Body of pancreas (tissue), 4 donors: ENCODE measurements at regions not wholly inside any gene's neighbourhood (a gene's known extent, or its start where the extent isn't known, plus 50 kb on each side); places are given as distances from the start of the nearest gene placed in this dataset.

Experiments used
- ATAC-seq: fragments of 150-250 bp; one replicate; pipeline ENCODE4 v1.9.1; 2016
- DNase-seq, 4 donors: peaks; one replicate each; pipeline ENCODE4 v3.0.0-alpha.2; 2019
- H3K27ac ChIP-seq, 4 donors: fragments of 200-600 bp; sonication (generic); 1 replicate in 3 of 4; 2 replicates in 1 of 4; pipeline versions ENCODE4 v1.5.1 to v1.6.1; 2016 to 2019; ENCODE audit warnings: mild to moderate bottlenecking in 1 of 4, mixed read lengths in 1 of 4, moderate library complexity in 1 of 4
- H3K27me3 ChIP-seq, 2 donors: fragments of 200-600 bp; sonication (generic); one replicate each; pipeline ENCODE4 v1.6.0; 2016; ENCODE audit warnings: mild to moderate bottlenecking in 1 of 2
- H3K36me3 ChIP-seq, 2 donors: fragments of 200-600 bp; sonication (generic); replicated peaks in 1 of 2; 2 replicates each; pipeline ENCODE4 v1.5.1; 2016; ENCODE audit warnings: low read depth in 2 of 2; ENCODE audit not compliant: insufficient read depth in 1 of 2
- H3K4me1 ChIP-seq: fragments of 200-600 bp; sonication (generic); one replicate; pipeline ENCODE4 v1.6.0; 2016
- H3K4me3 ChIP-seq, 2 donors: fragments of 200-600 bp; sonication (generic); 1 replicate in 1 of 2; 2 replicates in 1 of 2; pipeline ENCODE4 v1.5.1; 2016 to 2019
- H3K9me3 ChIP-seq, 3 donors: fragments of 200-600 bp; sonication (generic); 1 replicate in 2 of 3; 2 replicates in 1 of 3; pipeline ENCODE4 v1.5.1; 2016
- CTCF ChIP-seq, 7 experiments: fragments of 450-650 bp in 4 of 7; fragments of 200-600 bp in 3 of 7; sonication (generic) in 3 of 7; IDR thresholded peaks; one replicate each; pipeline ENCODE4 v1.5.1; 2016 to 2019; ENCODE audit warnings: antibody characterized with exemption in 7 of 7
- POLR2A ChIP-seq, 3 donors: fragments of 450-650 bp; IDR thresholded peaks; one replicate each; pipeline ENCODE4 v1.6.1; 2016; ENCODE audit warnings: antibody characterized with exemption in 3 of 3, mild to moderate bottlenecking in 2 of 3
- WGBS, 2 donors: methylation state at CpG; one replicate each; pipeline ENCODE4 v1.1.5; 2017; 5-methylcytosine and 5-hydroxymethylcytosine counted together
- intact Hi-C: fragments of 100-400 bp; cut with DNase I; formaldehyde crosslinking; loops from one replicate; pipeline ENCODE4 v1.15.1; 2023

- Histone ChIP-seq H3K27me3 (no peaks in the 10 kb centered on the region), H3K4me3 (no peak overlapping the region), H3K36me3 (no peaks in the 10 kb centered on the region), H3K27ac (peak overlapping the region; percentile 7 to 76 (median 53)), H3K9me3 (no peaks in the 10 kb centered on the region), H3K4me1 (peaks cover 82% of the 10 kb centered on the region)
- DNase-seq (no peak), ATAC-seq (no peak)
- intact Hi-C loops = loop anchor here (10.0 kb wide), 1 partner anchor 53 kb away; no protein-coding TSS in a partner anchor
- 28 to 29% methylated on average over 1 of the region's 1 CpG for WGBS, 2 donors
- TF ChIP-seq POLR2A (IDR thresholded peaks at IDR 0.05) (no peak), CTCF (IDR thresholded peaks at IDR 0.05) (no peak)
These were observed 144.5 kb upstream of the PLEKHG7 start for GRCh38 chr12:92558215-92558773.

- Histone ChIP-seq H3K27ac (peak overlapping the region in 2 of 4 donors; percentile 7 to 76), H3K36me3 (no peaks in the 10 kb centered on the region), H3K4me1 (peaks cover 89% of the 10 kb centered on the region), H3K9me3 (no peaks in the 10 kb centered on the region), H3K27me3 (no peaks in the 10 kb centered on the region), H3K4me3 (no peak overlapping the region)
- DNase-seq = no peak
- intact Hi-C loops = loop anchor here (10.0 kb wide), 1 partner anchor 53 kb away; no protein-coding TSS in a partner anchor
- 78 to 86% methylated on average over 2 of the region's 2 CpGs for WGBS, 2 donors
- no peak for ATAC-seq
- no peak for TF ChIP-seq CTCF (IDR thresholded peaks at IDR 0.05)
- no peak for TF ChIP-seq POLR2A (IDR thresholded peaks at IDR 0.05)
These were observed 145.4 kb upstream of the PLEKHG7 start for GRCh38 chr12:92557422-92557724.

- 87 to 91% methylated on average over 9 of the region's 9 CpGs for WGBS, 2 donors
- no peak for ATAC-seq
- peak overlapping the region in 1 of 4 donors; percentile 76 for H3K27ac ChIP-seq
- H3K9me3 ChIP-seq = no peaks in the 10 kb centered on the region
- H3K36me3 ChIP-seq = no peaks in the 10 kb centered on the region
- TF ChIP-seq POLR2A (IDR thresholded peaks at IDR 0.05) = no peak
- no peak for TF ChIP-seq CTCF (IDR thresholded peaks at IDR 0.05)
- H3K27me3 ChIP-seq = no peaks in the 10 kb centered on the region
- DNase-seq = no peak
- peaks cover 89% of the 10 kb centered on the region for H3K4me1 ChIP-seq
- no peak overlapping the region for H3K4me3 ChIP-seq
- intact Hi-C loops = loop anchor here (10.0 kb wide), 1 partner anchor 52 kb away; no protein-coding TSS in a partner anchor
These were observed 146.0 kb upstream of the PLEKHG7 start for GRCh38 chr12:92556637-92557421.

GRCh38 chr12:92556141-92556540, 146.6 kb upstream of the PLEKHG7 start:
- H3K27me3 ChIP-seq = no peaks in the 10 kb centered on the region
- 76 to 92% methylated on average over 1 of the region's 1 CpG for WGBS, 2 donors
- peak overlapping the region in 1 of 4 donors; percentile 82 for H3K27ac ChIP-seq
- no peaks in the 10 kb centered on the region for H3K36me3 ChIP-seq
- no peak overlapping the region for H3K4me3 ChIP-seq
- DNase-seq = no peak
- ATAC-seq = no peak
- H3K9me3 ChIP-seq = no peaks in the 10 kb centered on the region
- intact Hi-C loops = loop anchor here (10.0 kb wide), 1 partner anchor 51 kb away; no protein-coding TSS in a partner anchor
- peaks cover 89% of the 10 kb centered on the region for H3K4me1 ChIP-seq
- no peak for TF ChIP-seq POLR2A (IDR thresholded peaks at IDR 0.05)
- TF ChIP-seq CTCF (IDR thresholded peaks at IDR 0.05) = no peak
